OCI-LY3 (cell line): ENCODE measurements at regions not wholly inside any gene's neighbourhood (a gene's known extent, or its start where the extent isn't known, plus 50 kb on each side); places are given as distances from the start of the nearest gene placed in this dataset.

Experiments used
- EZH2phosphoT487 ChIP-seq: fragments of 200-600 bp; shearing (Covaris generic); IDR thresholded peaks from 2 replicates; pipeline ENCODE4 v1.6.1; 2018; ENCODE audit warnings: antibody characterized with exemption, mixed run types, low read depth
- TF ChIP-seq, protein P1 (sequence below): fragments of 200-600, 300-600 bp; sonication (generic); IDR thresholded peaks from 2 replicates; pipeline ENCODE4 v1.5.1; 2014; ENCODE audit warnings: antibody characterized with exemption, low read length, low read depth

- TF ChIP-seq, protein P1, sequence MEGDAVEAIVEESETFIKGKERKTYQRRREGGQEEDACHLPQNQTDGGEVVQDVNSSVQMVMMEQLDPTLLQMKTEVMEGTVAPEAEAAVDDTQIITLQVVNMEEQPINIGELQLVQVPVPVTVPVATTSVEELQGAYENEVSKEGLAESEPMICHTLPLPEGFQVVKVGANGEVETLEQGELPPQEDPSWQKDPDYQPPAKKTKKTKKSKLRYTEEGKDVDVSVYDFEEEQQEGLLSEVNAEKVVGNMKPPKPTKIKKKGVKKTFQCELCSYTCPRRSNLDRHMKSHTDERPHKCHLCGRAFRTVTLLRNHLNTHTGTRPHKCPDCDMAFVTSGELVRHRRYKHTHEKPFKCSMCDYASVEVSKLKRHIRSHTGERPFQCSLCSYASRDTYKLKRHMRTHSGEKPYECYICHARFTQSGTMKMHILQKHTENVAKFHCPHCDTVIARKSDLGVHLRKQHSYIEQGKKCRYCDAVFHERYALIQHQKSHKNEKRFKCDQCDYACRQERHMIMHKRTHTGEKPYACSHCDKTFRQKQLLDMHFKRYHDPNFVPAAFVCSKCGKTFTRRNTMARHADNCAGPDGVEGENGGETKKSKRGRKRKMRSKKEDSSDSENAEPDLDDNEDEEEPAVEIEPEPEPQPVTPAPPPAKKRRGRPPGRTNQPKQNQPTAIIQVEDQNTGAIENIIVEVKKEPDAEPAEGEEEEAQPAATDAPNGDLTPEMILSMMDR, result no peak
- no peak for TF ChIP-seq EZH2phosphoT487
These were observed 130.4 kb downstream of the MBL2 start for GRCh38 chr10:52642208-52642607.
